HG03175 (cell line): ENCODE measurements at regions not wholly inside any gene's neighbourhood (a gene's known extent, or its start where the extent isn't known, plus 50 kb on each side); places are given as distances from the start of the nearest gene placed in this dataset.

Experiments used
- ATAC-seq: cut with Tn5 transposase; IDR thresholded peaks from one replicate; pipeline ENCODE4 v1.9.1; 2021; ENCODE audit warnings: mild to moderate bottlenecking, moderate library complexity; ENCODE audit not compliant: unreplicated experiment

GRCh38 chr20:2236256-2236655, 59.5 kb upstream of the TGM3 start:
- ATAC-seq, result no peak

- ATAC-seq, result no peak
Measured at GRCh38 chr20:2237059-2237458, 58.7 kb upstream of the TGM3 start.

GRCh38 chr20:2238601-2239000, 57.2 kb upstream of the TGM3 start:
- no peak for ATAC-seq

- ATAC-seq, result no peak
Measured at GRCh38 chr20:2240835-2241234, 55.0 kb upstream of the TGM3 start.

- no peak for ATAC-seq
Measured at GRCh38 chr20:2242678-2243077, 53.1 kb upstream of the TGM3 start.

GRCh38 chr20:2244523-2244922, 51.3 kb upstream of the TGM3 start:
- ATAC-seq, result no peak

GRCh38 chr20:2244993-2245392, 50.8 kb upstream of the TGM3 start:
- ATAC-seq, result no peak

- ATAC-seq, result no peak
Measured at GRCh38 chr20:2245637-2246036, 50.2 kb upstream of the TGM3 start.
